ENCODE measurements at regions not wholly inside any gene's neighbourhood (a gene's known extent, or its start where the extent isn't known, plus 50 kb on each side); places are given as distances from the start of the nearest gene placed in this dataset.
"Not testable (repeated sequence)": the region's sequence is repeated elsewhere in the genome, so short reads cannot be mapped to it uniquely, and the experiment has no call there.

DNA sequence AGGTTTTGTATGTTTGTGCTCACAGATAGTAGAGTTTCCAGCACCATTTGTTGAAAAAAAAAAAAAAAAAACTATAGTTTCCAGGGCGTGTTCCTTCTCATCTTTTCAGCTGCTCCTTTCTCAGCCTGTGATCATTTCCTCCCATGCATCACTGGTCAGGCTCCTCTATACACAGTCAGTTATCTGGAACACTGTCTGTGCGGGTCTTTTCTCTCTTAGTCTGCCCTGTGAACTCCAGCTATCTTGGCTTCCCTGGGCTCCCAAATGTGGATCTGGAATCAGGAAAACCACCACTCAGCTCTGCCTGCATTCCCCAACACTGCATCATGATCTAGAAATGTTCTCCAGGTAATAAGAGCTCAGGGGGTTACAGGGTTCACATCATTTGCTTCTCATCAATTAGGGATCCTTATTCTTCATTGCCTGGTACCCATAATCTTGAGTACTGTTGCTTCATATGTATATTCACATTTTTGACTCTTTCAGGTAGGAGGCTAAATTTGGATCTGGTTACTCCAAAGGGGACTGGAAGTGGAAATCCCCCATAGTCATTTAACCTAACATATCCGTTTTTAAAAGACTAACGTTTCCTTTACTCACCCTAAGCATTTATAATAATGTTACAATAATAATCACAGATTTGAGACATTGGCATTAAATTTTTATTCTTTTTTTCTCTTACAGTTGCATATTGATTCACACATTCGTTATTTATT, 221.8 kb upstream of the KLF3 start:
- DNase-seq: no peak

GRCh38 chr4:38449506-38450174, 214.4 kb upstream of the KLF3 start:
- DNase-seq: peak; percentile 20

DNA sequence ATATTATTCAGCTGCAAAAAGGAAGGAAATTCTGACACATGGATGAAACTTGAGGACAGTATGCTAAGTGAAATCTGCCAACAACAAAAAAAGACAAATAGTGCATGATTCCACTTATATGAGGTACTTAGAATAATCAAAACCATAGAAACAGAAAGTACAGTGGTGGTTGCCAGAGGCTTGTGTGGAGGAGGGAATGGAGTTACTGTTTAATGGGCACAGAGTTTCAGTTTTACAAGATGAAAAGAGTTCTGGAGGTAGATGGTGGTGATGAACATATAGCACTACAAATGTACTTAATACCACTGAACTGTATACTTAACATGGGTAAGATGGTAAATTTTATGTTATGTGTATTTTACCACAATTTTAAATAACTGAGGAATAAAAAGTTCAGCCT, 212.0 kb upstream of the KLF3 start:
- no peak for DNase-seq

DNA sequence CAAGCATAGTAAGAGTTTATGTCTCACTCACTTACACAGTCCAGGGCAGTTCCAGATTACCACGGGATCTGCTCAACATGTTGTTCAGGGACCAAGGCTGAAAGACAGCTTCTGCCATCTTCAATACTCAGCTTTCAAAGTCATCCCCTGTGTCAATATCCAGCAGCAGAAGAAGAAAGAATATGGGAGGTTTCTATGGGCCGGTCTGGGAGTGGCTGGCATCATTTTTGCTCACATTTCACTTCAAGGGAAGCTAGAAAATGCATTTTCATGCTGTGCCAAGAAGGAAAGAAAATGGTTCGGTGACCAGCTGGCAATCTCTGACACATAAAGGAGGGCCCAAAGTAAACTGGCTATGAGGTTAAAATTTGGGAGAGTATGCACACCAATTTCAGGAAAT, 211.5 kb upstream of the KLF3 start:
- no peak for DNase-seq

GRCh38 chr4:38453253-38453881, 210.6 kb upstream of the KLF3 start:
- no peak for DNase-seq

- no peak for DNase-seq
These were observed 209.7 kb upstream of the KLF3 start for GRCh38 chr4:38454284-38454683.

DNA sequence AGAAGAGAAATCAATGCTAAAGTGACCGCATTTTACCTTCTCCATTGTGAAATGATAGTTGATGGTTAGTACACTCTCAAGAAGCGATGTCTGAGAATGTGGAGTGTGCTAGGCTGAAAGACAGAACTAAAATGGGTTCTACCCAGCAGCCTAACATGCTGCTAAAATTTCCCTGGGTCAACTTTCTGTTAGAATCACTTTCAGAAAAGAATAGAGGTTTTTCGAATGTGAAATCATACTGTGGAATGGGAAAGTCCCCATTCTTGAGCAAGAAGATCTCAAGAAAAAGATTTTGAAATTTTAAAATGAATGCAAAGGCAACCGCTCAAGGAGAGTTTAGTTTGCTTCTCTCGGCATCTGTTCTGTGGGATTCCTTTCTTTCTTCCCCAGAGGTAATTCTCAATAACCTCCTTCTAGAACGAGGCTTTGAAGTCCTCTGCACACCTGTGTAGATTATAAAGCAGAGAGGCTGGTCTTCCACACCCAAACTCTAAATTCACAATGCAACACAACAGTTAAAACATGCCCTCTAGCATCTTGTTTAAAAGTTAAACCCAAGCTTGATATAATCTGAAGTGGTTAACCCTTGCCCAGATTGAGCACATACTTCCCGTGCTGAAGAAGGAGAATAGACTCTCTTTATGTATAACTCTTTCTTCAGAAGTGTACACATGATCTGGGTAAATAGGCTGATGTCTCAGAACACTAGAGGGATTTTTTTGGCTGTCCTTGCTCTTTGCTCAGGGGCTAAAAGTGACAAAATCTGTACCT, 208.7 kb upstream of the KLF3 start:
- DNase-seq: no peak

DNA sequence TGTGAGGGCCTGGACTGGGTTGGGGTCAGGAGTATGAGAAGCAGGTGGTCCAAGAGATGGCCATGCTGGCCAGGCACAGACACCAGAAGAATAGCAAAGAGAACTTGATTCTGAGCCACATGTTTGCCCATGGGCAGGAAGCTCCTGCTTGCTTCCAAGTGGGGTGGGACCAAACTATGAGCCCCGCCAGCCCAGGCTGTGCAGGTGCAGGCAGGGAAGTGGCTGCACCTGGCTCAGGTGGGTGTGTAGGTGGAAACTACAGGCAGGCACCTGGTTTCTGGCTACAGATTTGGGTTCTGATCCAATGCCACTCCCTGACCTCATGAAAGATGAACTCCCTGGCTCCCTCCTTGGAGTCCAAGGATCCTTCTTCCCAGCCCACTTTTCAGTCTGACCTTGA, 207.9 kb upstream of the KLF3 start:
- DNase-seq: no peak

GRCh38 chr4:38461342-38461741, 202.7 kb upstream of the KLF3 start:
- DNase-seq: no peak

DNA sequence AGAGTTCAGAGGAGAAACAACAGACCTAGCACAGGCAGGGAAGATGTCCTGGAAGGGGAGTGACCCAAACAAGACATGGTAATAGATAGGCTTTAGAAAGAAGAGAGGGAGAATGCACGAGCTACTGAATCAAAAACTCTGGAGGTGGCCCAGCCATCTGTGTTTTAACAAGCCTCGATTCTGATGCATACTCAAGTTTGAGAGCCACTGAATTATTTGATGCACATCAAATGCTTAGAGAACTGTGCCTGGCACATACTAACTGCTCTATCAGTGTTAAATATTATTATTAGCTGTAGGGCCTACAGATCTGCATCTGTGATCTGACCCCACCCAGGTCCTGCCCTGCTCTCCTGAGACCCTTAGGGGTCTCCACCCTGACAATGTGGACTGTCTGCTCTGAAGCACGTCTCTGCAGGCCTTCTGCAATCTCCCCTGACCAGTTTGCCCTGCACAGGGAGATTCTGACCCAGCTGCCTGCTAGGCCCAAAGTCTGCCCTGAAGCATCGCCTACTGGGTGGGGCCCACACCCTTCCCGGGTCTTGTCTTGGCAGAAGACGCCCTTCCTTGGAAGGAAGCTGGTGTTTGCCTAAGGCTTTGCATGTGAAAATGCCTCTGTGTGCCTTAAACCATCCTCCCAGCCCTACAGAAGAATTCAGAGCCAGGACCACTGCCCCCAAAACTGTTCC, 201.5 kb upstream of the KLF3 start:
- no peak for DNase-seq

DNA sequence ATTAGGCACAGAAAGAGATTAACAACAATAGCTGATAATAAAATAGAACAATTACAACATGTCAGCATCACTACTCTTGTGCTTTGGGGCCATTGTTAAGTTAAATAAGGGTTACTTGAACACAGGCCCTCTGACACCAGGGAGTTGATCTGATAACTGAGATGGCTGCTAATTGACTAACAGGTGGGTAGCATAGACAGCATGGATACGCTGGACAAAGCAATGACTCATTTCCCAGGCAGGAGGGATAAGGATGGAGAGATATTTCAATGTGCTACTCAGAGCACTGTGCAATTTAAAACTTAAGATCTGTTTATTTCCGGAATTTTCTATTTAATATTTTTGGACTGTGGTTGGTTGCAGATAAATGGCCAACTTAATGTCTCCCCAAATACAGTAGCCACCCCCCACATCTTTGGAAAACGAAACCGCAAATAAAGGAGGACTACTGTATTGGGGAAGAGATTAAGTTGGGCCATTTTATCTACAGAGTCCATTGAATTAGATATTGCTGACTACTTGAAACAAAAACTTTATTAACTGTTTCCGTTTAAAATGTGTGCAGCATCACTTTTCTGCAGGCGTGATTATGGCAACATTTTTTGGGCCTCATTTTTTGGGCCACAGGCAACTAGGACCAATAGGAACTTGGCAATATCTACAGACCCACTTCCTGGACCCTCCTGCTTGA, 200.6 kb upstream of the KLF3 start:
- DNase-seq: no peak

GRCh38 chr4:38464328-38464727, 199.7 kb upstream of the KLF3 start:
- DNase-seq: no peak

DNA sequence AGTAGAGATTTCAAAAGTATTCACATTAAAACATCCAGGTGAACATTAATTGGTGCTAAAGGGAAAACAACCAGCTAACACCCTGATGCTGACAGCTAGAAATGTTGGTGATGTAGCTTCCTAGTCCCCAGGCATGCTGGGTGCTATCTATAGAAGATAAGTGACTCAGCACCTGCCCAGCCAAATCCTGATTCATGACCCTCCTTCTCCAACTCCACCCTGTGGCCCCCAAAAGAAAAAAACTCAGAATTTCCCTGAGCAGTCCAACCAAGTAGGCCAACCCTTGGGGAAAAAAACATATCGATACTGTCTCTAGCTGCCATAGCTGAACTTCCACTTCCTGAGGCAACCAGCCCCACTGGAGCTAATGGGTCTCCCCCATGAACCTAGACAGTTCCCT, 197.6 kb upstream of the KLF3 start:
- no peak for DNase-seq

DNA sequence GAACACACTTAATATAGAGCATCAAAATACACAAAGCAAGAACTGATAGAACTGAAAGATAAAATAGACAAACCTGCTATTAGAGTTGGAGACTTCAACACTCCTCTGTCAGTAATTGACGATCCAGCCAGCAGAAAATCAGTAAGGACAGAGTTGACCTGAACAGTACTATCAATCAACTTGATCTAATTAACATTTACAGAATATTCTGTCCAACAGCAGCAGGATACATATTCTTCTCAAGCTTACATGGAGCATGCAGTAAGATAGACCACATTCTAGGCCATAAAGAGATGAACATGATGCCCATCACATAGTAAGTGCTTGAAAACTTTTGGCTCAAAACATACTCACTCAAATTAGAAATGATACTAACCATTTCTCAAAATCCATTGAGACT, 196.7 kb upstream of the KLF3 start:
- no peak for DNase-seq

DNA sequence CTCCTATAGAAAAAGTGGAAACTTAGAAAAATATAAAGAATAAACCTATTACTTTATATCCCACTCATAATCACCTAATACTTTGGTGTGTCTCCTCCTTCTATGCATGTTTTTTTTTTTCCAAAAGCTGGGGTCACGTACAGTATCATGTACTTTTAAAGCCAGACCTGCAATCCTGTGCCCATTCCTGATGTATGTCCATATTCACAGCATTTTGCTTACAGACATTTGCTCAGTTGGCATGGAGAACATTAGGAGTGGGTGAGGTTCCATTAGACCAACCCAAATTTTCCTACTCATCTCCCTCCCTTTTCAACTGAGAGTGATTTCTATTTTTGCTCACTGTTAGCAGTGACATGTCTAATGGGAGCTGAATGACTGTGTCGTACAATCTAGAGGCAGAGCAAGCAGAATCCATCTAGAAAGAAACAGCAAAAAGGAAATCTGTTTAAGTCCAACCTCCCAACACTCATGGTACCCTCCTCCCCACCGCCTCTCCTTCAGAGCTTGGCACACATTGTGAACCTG, 195.6 kb upstream of the KLF3 start:
- no peak for DNase-seq

DNA sequence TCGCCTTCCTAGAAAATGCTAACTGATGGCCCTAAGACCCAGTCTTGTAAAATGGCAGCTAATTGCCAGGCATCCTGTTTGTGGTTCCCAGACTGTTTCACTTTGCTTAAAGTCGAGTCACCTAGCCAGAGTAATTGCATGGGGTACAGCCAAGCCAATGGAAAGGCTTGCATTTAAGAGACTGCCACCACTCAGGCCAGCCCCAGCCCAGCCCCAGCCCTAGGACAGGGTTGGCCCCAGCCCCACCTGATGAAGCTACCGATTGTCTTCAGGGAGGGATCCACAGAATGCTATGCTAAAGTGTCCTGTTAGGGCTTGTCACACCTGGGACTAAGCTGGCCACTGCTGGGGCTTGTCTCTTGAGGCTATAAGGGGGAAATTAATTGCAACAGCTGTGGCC, 194.6 kb upstream of the KLF3 start:
- DNase-seq: no peak

- no peak for DNase-seq
These were observed 193.2 kb upstream of the KLF3 start for GRCh38 chr4:38470735-38471262.

- DNase-seq: no peak
These were observed 181.3 kb upstream of the KLF3 start for GRCh38 chr4:38482696-38483095.

DNA sequence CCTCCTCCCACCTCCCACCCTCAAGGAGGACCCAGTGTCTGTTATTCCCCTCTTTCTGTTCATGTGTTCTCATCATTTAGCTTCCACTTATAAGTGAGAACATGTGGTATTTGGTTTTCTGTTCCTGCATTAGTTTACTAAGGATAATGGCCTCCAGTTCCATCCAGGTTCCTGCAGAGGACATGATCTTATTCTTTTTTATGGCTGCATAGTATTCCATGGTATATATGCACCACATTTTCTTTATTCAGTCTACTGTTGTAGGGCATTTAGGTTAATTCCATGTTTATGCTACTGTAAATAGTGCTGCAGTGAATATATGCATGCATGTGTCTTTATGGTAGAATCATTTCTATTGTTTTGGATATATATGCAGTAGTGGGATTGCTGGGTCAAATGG, 180.4 kb upstream of the KLF3 start:
- DNase-seq: not testable (repeated sequence)

GRCh38 chr4:38489011-38489861, 174.8 kb upstream of the KLF3 start:
- DNase-seq: no peak
